OCI-LY3 (cell line): ENCODE measurements at regions not wholly inside any gene's neighbourhood (a gene's known extent, or its start where the extent isn't known, plus 50 kb on each side); places are given as distances from the start of the nearest gene placed in this dataset.

Experiments
- H2AFZ ChIP-seq: fragments of 200-600, 300-600 bp; shearing (Covaris generic); 2 replicates; pipeline ENCODE4 v1.6.0; 2014; ENCODE audit warnings: antibody characterized with exemption, low read depth, low read length
- H3K27ac ChIP-seq: fragments of 200-600, 300-600 bp; sonication (generic); 2 replicates; pipeline ENCODE4 v1.5.1; 2014; ENCODE audit warnings: mild to moderate bottlenecking, low read length, moderate library complexity, mixed read lengths
- H3K27me3 ChIP-seq: fragments of 200-600, 300-600 bp; sonication (generic); 2 replicates; pipeline ENCODE4 v1.6.1; 2014; ENCODE audit warnings: low read depth, low read length, mixed read lengths
- H3K36me3 ChIP-seq: fragments of 200-600, 300-600 bp; sonication (generic); replicated peaks from 2 replicates; pipeline ENCODE3; 2014; ENCODE audit warnings: low read depth, low read length, mixed read lengths
- H3K4me1 ChIP-seq: fragments of 300-600, 200-600 bp; sonication (generic); 2 replicates; pipeline ENCODE4 v1.6.1; 2014; ENCODE audit warnings: low read length, mixed read lengths
- H3K4me2 ChIP-seq: fragments of 200-600, 300-600 bp; sonication (generic); 2 replicates; pipeline ENCODE4 v1.6.1; 2014; ENCODE audit warnings: low read length, mixed read lengths
- H3K4me3 ChIP-seq: fragments of 300-600, 200-600 bp; sonication (generic); 2 replicates; pipeline ENCODE4 v1.5.1; 2014; ENCODE audit warnings: antibody characterized with exemption, mild to moderate bottlenecking, low read length, moderate library complexity
- H3K79me2 ChIP-seq: fragments of 300-600, 200-600 bp; shearing (Covaris generic); 2 replicates; pipeline ENCODE4 v1.6.1; 2014; ENCODE audit warnings: mild to moderate bottlenecking, low read length, mixed read lengths
- H3K9ac ChIP-seq: fragments of 300-600, 200-600 bp; shearing (Covaris generic); 2 replicates; pipeline ENCODE4 v1.6.0; 2014; ENCODE audit warnings: mild to moderate bottlenecking, low read length, moderate library complexity
- H3K9me3 ChIP-seq: fragments of 200-600, 300-600 bp; shearing (Covaris generic); 2 replicates; pipeline ENCODE4 v1.6.1; 2014; ENCODE audit warnings: low read length, mixed read lengths; ENCODE audit not compliant: insufficient read depth
- H4K20me1 ChIP-seq: fragments of 200-600, 300-600 bp; sonication (generic); 2 replicates; pipeline ENCODE4 v1.6.1; 2016; ENCODE audit warnings: low read length, mixed read lengths; ENCODE audit not compliant: insufficient read depth
- EZH2phosphoT487 ChIP-seq: fragments of 200-600 bp; shearing (Covaris generic); IDR thresholded peaks from 2 replicates; pipeline ENCODE4 v1.6.1; 2018; ENCODE audit warnings: antibody characterized with exemption, mixed run types, low read depth
- TF ChIP-seq, protein P1 (sequence below): fragments of 200-600, 300-600 bp; sonication (generic); IDR thresholded peaks from 2 replicates; pipeline ENCODE4 v1.5.1; 2014; ENCODE audit warnings: antibody characterized with exemption, low read length, low read depth

DNA sequence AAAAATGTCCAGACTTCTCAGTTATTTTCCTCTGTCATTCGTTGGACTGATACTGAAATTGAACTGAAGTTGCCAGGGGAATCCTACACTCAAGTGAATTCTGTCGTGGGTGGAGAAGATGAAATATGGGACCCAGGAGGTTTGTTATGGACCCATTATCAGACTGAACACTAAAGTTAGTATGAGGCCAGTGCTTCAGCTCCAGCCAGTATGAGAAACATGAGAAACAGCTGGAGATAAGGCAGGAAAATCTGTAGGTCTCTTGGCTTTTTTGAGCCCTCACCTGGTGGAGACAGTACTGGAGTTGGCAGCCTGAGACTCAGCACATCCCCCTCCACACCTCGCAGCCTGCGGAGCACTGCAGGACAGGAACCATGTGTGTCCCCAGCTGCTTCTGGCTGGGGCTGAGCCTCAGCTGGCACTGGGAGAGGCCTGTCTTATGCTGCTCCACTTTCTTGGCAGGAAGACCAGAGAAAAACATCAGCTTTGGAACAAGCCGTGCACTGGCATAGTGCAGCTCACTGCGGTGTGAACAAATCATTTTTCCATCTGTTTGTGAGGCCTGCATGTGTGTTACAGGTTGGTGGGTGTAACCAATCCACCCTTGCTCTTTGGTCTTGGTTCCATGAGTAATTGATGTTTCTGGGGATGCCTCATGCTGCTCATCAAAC, 641.0 kb downstream of the FGF9 start:
- Histone ChIP-seq H3K4me3 (no peak overlapping the region), H3K9ac (no peak overlapping the region), H3K4me1 (no peaks in the 10 kb centered on the region), H3K27ac (no peak overlapping the region), H3K27me3 (no peaks in the 10 kb centered on the region), H3K79me2 (no peaks in the 10 kb centered on the region), H3K4me2 (no peak overlapping the region), H4K20me1 (no peaks in the 10 kb centered on the region), H3K36me3 (no peaks in the 10 kb centered on the region), H2AFZ (no peak overlapping the region), H3K9me3 (no peaks in the 10 kb centered on the region)
- no peak for TF ChIP-seq EZH2phosphoT487
- TF ChIP-seq, protein P1, sequence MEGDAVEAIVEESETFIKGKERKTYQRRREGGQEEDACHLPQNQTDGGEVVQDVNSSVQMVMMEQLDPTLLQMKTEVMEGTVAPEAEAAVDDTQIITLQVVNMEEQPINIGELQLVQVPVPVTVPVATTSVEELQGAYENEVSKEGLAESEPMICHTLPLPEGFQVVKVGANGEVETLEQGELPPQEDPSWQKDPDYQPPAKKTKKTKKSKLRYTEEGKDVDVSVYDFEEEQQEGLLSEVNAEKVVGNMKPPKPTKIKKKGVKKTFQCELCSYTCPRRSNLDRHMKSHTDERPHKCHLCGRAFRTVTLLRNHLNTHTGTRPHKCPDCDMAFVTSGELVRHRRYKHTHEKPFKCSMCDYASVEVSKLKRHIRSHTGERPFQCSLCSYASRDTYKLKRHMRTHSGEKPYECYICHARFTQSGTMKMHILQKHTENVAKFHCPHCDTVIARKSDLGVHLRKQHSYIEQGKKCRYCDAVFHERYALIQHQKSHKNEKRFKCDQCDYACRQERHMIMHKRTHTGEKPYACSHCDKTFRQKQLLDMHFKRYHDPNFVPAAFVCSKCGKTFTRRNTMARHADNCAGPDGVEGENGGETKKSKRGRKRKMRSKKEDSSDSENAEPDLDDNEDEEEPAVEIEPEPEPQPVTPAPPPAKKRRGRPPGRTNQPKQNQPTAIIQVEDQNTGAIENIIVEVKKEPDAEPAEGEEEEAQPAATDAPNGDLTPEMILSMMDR = no peak

DNA sequence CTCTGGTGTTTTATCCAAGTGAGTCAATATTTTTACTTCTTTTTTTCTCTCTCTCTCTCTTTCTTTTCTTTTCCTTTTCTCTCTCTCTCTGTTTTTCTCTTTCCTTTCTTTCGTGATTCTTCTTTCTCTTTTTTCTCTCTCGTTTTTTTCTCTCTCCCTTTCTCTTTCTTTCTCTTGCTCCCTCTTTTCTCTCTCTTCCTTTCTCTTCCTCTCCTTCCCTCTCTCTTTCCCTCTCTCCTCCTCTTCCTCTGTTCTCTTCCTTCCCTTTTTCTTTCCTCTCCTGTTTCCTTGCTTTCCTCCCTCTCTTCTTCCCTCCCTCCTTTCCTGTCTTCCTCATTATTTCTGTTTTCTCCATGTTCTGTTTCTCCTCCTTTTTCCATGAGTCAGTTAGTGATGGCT, 641.5 kb downstream of the FGF9 start:
- H3K27me3 ChIP-seq = no peaks in the 10 kb centered on the region
- no peak overlapping the region for H2AFZ ChIP-seq
- no peak overlapping the region for H3K27ac ChIP-seq
- no peaks in the 10 kb centered on the region for H3K36me3 ChIP-seq
- H3K4me1 ChIP-seq = no peaks in the 10 kb centered on the region
- no peak overlapping the region for H3K4me3 ChIP-seq
- H3K4me2 ChIP-seq = no peak overlapping the region
- H3K9ac ChIP-seq = no peak overlapping the region
- no peaks in the 10 kb centered on the region for H3K79me2 ChIP-seq
- no peaks in the 10 kb centered on the region for H4K20me1 ChIP-seq
- H3K9me3 ChIP-seq = no peaks in the 10 kb centered on the region
- no peak for TF ChIP-seq EZH2phosphoT487
- TF ChIP-seq, protein P1 = no peak

DNA sequence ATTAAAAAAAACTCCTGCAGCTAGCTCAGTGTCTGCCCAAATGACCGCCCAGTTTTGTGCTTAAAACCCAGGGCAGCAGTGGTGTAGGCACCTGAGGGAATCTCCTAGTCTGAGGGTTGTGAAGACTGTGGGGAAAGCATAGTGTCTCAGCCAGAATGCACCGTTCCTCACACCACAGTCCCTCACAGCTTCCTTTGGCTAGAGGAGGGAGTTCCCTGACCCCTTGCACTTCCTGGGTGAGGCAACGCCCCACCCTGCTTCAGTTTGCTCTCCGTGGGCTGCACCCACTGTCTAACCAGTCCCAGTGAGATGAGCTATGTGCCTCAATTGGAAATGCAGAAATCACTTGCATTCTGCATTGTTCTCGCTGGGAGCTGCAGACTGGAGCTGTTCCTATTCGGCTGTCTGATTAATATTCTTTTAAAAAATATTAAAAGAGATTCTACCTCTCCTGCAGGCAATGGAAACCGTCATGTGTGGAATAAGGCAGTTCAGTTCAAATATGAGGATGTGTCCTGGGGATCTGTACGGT, 645.7 kb downstream of the FGF9 start:
- H3K4me1 ChIP-seq = no peaks in the 10 kb centered on the region
- TF ChIP-seq EZH2phosphoT487 = no peak
- TF ChIP-seq, protein P1 = no peak
- H3K27ac ChIP-seq = no peak overlapping the region

DNA sequence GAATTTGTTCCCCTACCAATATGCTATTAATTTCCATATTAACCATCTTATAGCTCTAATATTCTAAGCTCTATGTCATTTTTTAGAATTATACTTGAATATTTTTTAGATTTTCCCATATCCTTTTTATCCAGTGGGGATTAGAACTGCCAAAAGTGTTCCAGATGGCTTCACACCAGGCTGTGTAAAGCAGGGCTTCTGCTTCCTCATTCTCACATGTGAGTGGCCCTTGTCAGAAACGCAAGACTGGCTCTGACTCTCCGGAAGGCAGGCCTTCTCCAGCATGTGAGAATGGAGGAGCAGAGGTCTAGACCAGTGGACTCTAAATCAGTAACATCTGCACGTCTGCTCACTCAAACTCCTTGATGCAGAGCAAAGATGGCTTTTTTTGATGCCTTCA, 650.1 kb downstream of the FGF9 start:
- Histone ChIP-seq H3K79me2 (no peaks in the 10 kb centered on the region), H3K27ac (no peak overlapping the region), H3K9ac (no peak overlapping the region), H4K20me1 (no peaks in the 10 kb centered on the region), H3K36me3 (no peaks in the 10 kb centered on the region), H3K4me2 (no peak overlapping the region), H3K4me1 (no peaks in the 10 kb centered on the region), H2AFZ (no peak overlapping the region), H3K4me3 (no peak overlapping the region), H3K9me3 (no peaks in the 10 kb centered on the region), H3K27me3 (no peaks in the 10 kb centered on the region)
- no peak for TF ChIP-seq EZH2phosphoT487
- TF ChIP-seq, protein P1 = no peak

More for the DNA sequence above, 645.7 kb downstream of the FGF9 start:
- no peaks in the 10 kb centered on the region for H3K79me2 ChIP-seq
- no peak overlapping the region for H3K4me3 ChIP-seq
- no peaks in the 10 kb centered on the region for H4K20me1 ChIP-seq
- no peaks in the 10 kb centered on the region for H3K27me3 ChIP-seq
- H3K36me3 ChIP-seq = no peaks in the 10 kb centered on the region
- no peak overlapping the region for H3K4me2 ChIP-seq
- H3K9ac ChIP-seq = no peak overlapping the region
- no peak overlapping the region for H2AFZ ChIP-seq
- H3K9me3 ChIP-seq = no peaks in the 10 kb centered on the region
